ENCODE measurements at regions not wholly inside any gene's neighbourhood (a gene's known extent, or its start where the extent isn't known, plus 50 kb on each side); places are given as distances from the start of the nearest gene placed in this dataset.

DNA sequence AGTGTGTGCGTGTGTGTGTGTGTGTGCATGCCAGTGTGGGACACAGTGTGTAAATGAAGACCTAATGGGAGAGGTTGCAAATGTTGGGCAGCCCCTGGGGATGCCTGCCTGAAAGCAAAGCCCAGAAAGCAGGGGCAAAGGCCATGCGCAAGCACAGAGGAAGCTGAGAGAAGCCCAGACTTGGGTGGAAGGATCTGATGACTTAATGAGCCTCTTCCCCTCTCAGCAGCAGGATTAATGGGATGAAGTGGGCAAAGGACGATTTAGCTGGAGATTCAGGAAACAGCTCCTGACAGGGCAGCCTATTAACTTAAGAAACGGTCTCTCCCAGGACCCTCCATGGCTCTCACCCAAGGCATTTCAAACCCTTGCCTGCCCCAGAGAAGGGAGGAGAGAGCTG is 107.3 kb downstream of the EFNB1 start:
- no peak overlapping the region for H3K27ac ChIP-seq (ENCODE audit: extremely low read depth, low read depth, low read length)
- POLR2A ChIA-PET: no interaction called here
- H3K4me1 ChIP-seq (ENCODE audit: control insufficient read depth, insufficient read depth, low read length): no peaks in the 10 kb centered on the region
- no peaks in the 10 kb centered on the region for H3K9me3 ChIP-seq (ENCODE audit: control insufficient read depth, insufficient read depth, low read depth, low read length)
- CTCF ChIA-PET: interaction anchor here (0.7 kb wide), 1 partner anchor 13 kb away, joined by 3 read pairs; no protein-coding TSS in a partner anchor
- TF ChIP-seq WT1 (tag by site-specific recombination; IDR thresholded peaks at IDR 0.05) (no peak), ZBTB17 (tag by site-specific recombination; IDR thresholded peaks at IDR 0.05) (no peak), ZNF121 (tag by site-specific recombination; IDR thresholded peaks at IDR 0.05) (no peak)
- no peaks in the 10 kb centered on the region for H3K36me3 ChIP-seq (ENCODE audit: control insufficient read depth in 2 of 2, insufficient read depth in 1 of 2, low read length in 2 of 2)
- H3K4me3 ChIP-seq (ENCODE audit: low read depth, low read length): no peak overlapping the region

DNA sequence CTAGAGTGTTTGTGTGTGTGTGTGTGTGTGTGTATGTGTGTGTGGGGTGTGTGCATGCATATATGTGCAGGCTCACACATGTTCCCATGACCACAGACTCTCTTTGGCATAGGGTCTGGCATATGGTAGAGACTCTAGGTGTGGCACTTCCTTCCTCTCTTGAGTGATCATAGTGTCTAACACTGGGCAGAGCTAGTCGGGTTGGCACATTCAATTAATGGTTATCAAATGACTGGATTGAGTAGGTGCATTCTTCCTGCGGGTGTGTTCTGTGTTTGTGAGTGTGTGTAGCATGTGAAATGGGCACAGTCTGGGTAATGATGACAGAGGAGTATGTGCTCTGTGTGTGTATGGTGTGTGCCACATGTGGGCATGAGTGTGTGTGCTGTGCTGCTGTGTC is 106.5 kb downstream of the EFNB1 start:
- no peak for TF ChIP-seq ZNF248 (tag by site-specific recombination; IDR thresholded peaks at IDR 0.05)
- no peak for TF ChIP-seq ZFP37 (tag by site-specific recombination; IDR thresholded peaks at IDR 0.05)
- no peak for TF ChIP-seq SP2 (tag by site-specific recombination; IDR thresholded peaks at IDR 0.05)
- TF ChIP-seq, protein P1, sequence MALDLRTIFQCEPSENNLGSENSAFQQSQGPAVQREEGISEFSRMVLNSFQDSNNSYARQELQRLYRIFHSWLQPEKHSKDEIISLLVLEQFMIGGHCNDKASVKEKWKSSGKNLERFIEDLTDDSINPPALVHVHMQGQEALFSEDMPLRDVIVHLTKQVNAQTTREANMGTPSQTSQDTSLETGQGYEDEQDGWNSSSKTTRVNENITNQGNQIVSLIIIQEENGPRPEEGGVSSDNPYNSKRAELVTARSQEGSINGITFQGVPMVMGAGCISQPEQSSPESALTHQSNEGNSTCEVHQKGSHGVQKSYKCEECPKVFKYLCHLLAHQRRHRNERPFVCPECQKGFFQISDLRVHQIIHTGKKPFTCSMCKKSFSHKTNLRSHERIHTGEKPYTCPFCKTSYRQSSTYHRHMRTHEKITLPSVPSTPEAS (tag by site-specific recombination; IDR thresholded peaks at IDR 0.05): 0 out of 2 replicates have a peak, but pooled peaks have one; percentile 15
- no peak for TF ChIP-seq ZNF510 (tag by site-specific recombination; IDR thresholded peaks at IDR 0.05; ENCODE audit: insufficient replicate concordance)
- no peak for TF ChIP-seq ZNF24 (tag by site-specific recombination; IDR thresholded peaks at IDR 0.05)
- Histone ChIP-seq H3K4me3 (ENCODE audit: low read depth, low read length) (no peak overlapping the region), H3K9me3 (ENCODE audit: control insufficient read depth, insufficient read depth, low read depth, low read length) (no peaks in the 10 kb centered on the region), H3K36me3 (ENCODE audit: control insufficient read depth in 2 of 2, insufficient read depth in 1 of 2, low read length in 2 of 2) (no peaks in the 10 kb centered on the region), H3K27ac (ENCODE audit: extremely low read depth, low read depth, low read length) (no peak overlapping the region), H3K4me1 (ENCODE audit: control insufficient read depth, insufficient read depth, low read length) (no peaks in the 10 kb centered on the region)
- POLR2A ChIA-PET: no interaction called here
- CTCF ChIA-PET: no interaction called here

DNA sequence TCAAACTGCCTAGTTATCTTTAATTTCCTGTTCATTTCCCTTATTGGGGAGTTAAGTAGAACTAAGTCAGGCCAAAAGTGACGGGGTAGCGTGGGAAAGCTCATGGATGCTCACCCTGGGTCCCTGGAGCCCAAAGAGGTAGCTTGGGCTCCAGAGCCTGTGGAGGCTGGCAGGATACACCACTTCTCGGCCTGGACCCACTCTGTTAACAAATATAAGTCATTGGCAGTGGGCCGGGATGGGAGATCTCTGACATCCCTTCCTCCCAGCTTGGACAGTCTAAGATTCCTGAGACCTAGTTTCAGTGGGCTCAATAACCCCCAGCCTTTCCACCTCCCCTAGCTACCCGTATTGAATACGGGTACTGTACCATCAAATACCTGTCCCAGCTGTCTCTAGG is 106.1 kb downstream of the EFNB1 start:
- ChIA-PET CTCF (no interaction called here), POLR2A (no interaction called here)
- no peak for TF ChIP-seq ZNF324 (tag by site-specific recombination; IDR thresholded peaks at IDR 0.05)
- TF ChIP-seq, protein P2, sequence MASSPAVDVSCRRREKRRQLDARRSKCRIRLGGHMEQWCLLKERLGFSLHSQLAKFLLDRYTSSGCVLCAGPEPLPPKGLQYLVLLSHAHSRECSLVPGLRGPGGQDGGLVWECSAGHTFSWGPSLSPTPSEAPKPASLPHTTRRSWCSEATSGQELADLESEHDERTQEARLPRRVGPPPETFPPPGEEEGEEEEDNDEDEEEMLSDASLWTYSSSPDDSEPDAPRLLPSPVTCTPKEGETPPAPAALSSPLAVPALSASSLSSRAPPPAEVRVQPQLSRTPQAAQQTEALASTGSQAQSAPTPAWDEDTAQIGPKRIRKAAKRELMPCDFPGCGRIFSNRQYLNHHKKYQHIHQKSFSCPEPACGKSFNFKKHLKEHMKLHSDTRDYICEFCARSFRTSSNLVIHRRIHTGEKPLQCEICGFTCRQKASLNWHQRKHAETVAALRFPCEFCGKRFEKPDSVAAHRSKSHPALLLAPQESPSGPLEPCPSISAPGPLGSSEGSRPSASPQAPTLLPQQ (tag by site-specific recombination; IDR thresholded peaks at IDR 0.05): no peak
- TF ChIP-seq ZNF600 (tag by site-specific recombination; IDR thresholded peaks at IDR 0.05): no peak
- no peak for TF ChIP-seq ZBTB48 (tag by site-specific recombination; IDR thresholded peaks at IDR 0.05)
- TF ChIP-seq ZNF561 (tag by site-specific recombination; IDR thresholded peaks at IDR 0.05; ENCODE audit: borderline replicate concordance): no peak
- TF ChIP-seq, protein P3, sequence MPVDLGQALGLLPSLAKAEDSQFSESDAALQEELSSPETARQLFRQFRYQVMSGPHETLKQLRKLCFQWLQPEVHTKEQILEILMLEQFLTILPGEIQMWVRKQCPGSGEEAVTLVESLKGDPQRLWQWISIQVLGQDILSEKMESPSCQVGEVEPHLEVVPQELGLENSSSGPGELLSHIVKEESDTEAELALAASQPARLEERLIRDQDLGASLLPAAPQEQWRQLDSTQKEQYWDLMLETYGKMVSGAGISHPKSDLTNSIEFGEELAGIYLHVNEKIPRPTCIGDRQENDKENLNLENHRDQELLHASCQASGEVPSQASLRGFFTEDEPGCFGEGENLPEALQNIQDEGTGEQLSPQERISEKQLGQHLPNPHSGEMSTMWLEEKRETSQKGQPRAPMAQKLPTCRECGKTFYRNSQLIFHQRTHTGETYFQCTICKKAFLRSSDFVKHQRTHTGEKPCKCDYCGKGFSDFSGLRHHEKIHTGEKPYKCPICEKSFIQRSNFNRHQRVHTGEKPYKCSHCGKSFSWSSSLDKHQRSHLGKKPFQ (tag by site-specific recombination; IDR thresholded peaks at IDR 0.05): no peak
- TF ChIP-seq SP7 (tag by site-specific recombination; IDR thresholded peaks at IDR 0.05): no peak
- TF ChIP-seq HOXA7 (CRISPR knock-in tag; IDR thresholded peaks at IDR 0.05; ENCODE audit: borderline replicate concordance): no peak
- no peak for TF ChIP-seq ZNF423 (tag by site-specific recombination; IDR thresholded peaks at IDR 0.05)
- TF ChIP-seq EGR2 (tag by site-specific recombination; IDR thresholded peaks at IDR 0.05; ENCODE audit: low read depth): no peak
- no peak for TF ChIP-seq TCF7L2 (IDR thresholded peaks at IDR 0.05; ENCODE audit: borderline replicate concordance, low read depth, low read length)
- no peak for TF ChIP-seq PRDM1 (tag by site-specific recombination; IDR thresholded peaks at IDR 0.05)
- TF ChIP-seq, protein P4, sequence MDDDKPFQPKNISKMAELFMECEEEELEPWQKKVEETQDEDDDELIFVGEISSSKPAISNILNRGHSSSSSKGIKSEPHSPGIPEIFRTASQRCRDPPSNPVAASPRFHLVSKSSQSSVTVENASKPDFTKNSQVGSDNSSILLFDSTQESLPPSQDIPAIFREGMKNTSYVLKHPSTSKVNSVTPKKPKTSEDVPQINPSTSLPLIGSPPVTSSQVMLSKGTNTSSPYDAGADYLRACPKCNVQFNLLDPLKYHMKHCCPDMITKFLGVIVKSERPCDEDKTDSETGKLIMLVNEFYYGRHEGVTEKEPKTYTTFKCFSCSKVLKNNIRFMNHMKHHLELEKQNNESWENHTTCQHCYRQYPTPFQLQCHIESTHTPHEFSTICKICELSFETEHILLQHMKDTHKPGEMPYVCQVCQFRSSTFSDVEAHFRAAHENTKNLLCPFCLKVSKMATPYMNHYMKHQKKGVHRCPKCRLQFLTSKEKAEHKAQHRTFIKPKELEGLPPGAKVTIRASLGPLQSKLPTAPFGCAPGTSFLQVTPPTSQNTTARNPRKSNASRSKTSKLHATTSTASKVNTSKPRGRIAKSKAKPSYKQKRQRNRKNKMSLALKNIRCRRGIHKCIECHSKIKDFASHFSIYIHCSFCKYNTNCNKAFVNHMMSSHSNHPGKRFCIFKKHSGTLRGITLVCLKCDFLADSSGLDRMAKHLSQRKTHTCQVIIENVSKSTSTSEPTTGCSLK (tag by site-specific recombination; IDR thresholded peaks at IDR 0.05): no peak
- TF ChIP-seq, protein P5, sequence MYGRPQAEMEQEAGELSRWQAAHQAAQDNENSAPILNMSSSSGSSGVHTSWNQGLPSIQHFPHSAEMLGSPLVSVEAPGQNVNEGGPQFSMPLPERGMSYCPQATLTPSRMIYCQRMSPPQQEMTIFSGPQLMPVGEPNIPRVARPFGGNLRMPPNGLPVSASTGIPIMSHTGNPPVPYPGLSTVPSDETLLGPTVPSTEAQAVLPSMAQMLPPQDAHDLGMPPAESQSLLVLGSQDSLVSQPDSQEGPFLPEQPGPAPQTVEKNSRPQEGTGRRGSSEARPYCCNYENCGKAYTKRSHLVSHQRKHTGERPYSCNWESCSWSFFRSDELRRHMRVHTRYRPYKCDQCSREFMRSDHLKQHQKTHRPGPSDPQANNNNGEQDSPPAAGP (tag by site-specific recombination; IDR thresholded peaks at IDR 0.05): no peak
- TF ChIP-seq, protein P6, sequence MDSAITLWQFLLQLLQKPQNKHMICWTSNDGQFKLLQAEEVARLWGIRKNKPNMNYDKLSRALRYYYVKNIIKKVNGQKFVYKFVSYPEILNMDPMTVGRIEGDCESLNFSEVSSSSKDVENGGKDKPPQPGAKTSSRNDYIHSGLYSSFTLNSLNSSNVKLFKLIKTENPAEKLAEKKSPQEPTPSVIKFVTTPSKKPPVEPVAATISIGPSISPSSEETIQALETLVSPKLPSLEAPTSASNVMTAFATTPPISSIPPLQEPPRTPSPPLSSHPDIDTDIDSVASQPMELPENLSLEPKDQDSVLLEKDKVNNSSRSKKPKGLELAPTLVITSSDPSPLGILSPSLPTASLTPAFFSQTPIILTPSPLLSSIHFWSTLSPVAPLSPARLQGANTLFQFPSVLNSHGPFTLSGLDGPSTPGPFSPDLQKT (IDR thresholded peaks at IDR 0.05; ENCODE audit: borderline replicate concordance, low read depth, low read length): no peak
- TF ChIP-seq ZNF366 (tag by site-specific recombination; conservative IDR thresholded peaks at IDR 0.05): no peak

More for the DNA sequence above, 106.1 kb downstream of the EFNB1 start:
- no peaks in the 10 kb centered on the region for H3K9me3 ChIP-seq (ENCODE audit: control insufficient read depth, insufficient read depth, low read depth, low read length)
- H3K4me1 ChIP-seq (ENCODE audit: control insufficient read depth, insufficient read depth, low read length): no peaks in the 10 kb centered on the region
- no peak overlapping the region for H3K4me3 ChIP-seq (ENCODE audit: low read depth, low read length)
- H3K27ac ChIP-seq (ENCODE audit: extremely low read depth, low read depth, low read length): no peak overlapping the region
- H3K36me3 ChIP-seq (ENCODE audit: control insufficient read depth in 2 of 2, insufficient read depth in 1 of 2, low read length in 2 of 2): no peaks in the 10 kb centered on the region

Measured in HEK293 (cell line).